Right lobe of liver (tissue), 4 donors: ENCODE measurements at regions not wholly inside any gene's neighbourhood (a gene's known extent, or its start where the extent isn't known, plus 50 kb on each side); places are given as distances from the start of the nearest gene placed in this dataset.

Source experiments
- POLR2A ChIP-seq: fragments of 450-650 bp; IDR thresholded peaks from one replicate; pipeline ENCODE4 v1.6.1; 2017; ENCODE audit warnings: antibody characterized with exemption, mild to moderate bottlenecking
- TF ChIP-seq, protein P1 (sequence below), 4 donors: fragments of 200-600 bp in 3 of 4; fragments of 450-650 bp in 1 of 4; IDR thresholded peaks; one replicate each; pipeline versions ENCODE4 v1.5.1 to v1.8.0; 2016 to 2022; ENCODE audit warnings: antibody characterized with exemption in 4 of 4, mild to moderate bottlenecking in 2 of 4
- donor health status: DM: no; HTN: no; CAD: no.
- donor health status: DM: no; HTN: no; CAD: no.
- donor health status: DM: no; HTN: yes; CAD: no.

DNA sequence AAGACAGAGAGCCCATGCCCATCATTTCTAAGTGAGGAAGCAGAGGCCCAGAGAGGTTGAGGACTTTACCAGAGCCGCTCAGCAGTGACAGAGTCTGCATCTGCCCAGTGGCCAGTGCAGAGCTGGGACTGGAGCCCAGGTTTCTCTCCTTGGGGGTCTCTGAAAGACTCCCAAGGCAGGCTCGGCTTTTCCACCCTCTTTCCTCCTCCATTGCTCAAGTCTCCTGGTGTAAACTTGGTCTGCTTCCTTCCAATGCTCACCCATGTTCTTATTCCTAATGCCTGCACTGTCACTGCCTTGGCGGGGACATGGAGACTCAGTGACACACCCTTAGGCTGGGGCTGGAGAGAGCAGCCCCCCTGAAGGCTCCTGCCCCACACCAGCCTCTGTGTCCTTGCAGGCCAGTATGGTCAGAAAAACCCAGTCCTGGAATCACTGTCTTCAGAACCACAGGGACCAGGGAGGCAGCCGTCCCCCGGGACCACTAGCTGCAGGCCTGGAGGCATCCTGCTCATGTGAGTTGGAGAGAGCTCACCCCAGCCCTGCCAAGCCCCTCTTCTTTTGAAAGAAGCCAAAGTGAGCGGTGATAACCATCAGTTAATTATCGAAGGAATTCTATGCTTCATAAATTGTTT lies 211.0 kb upstream of the ZNF536 start:
- TF ChIP-seq, protein P1, sequence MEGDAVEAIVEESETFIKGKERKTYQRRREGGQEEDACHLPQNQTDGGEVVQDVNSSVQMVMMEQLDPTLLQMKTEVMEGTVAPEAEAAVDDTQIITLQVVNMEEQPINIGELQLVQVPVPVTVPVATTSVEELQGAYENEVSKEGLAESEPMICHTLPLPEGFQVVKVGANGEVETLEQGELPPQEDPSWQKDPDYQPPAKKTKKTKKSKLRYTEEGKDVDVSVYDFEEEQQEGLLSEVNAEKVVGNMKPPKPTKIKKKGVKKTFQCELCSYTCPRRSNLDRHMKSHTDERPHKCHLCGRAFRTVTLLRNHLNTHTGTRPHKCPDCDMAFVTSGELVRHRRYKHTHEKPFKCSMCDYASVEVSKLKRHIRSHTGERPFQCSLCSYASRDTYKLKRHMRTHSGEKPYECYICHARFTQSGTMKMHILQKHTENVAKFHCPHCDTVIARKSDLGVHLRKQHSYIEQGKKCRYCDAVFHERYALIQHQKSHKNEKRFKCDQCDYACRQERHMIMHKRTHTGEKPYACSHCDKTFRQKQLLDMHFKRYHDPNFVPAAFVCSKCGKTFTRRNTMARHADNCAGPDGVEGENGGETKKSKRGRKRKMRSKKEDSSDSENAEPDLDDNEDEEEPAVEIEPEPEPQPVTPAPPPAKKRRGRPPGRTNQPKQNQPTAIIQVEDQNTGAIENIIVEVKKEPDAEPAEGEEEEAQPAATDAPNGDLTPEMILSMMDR (IDR thresholded peaks at IDR 0.05): no peak
- no peak for TF ChIP-seq POLR2A
